Heart right ventricle (tissue), 16 donors: ENCODE measurements at regions not wholly inside any gene's neighbourhood (a gene's known extent, or its start where the extent isn't known, plus 50 kb on each side); places are given as distances from the start of the nearest gene placed in this dataset.

Experiments
- ATAC-seq, 8 donors: fragments of 200-7000 bp; cut with Tn5 transposase; one replicate each; pipeline ENCODE4 v1.9.1; 2020; ENCODE audit warnings: mild to moderate bottlenecking in 8 of 8, moderate library complexity in 8 of 8, moderate number of reproducible peaks in 1 of 8
- DNase-seq, 2 donors: peaks; one replicate each; pipeline ENCODE4 v3.0.0-alpha.2; 2020
- H3K27ac ChIP-seq, 10 donors: fragments of 200-600 bp; sonication (generic) in 2 of 10; one replicate each; pipeline versions ENCODE4 v1.5.0 to v1.8.0; 2020 to 2022; ENCODE audit warnings: mild to moderate bottlenecking in 3 of 10
- H3K27me3 ChIP-seq, 7 donors: fragments of 200-600 bp; one replicate each; pipeline ENCODE4 v1.8.0; 2021 to 2022; ENCODE audit warnings: mild to moderate bottlenecking in 2 of 7
- H3K36me3 ChIP-seq, 9 donors: fragments of 200-600 bp; sonication (generic) in 1 of 9; one replicate each; pipeline versions ENCODE4 v1.5.0 to v1.8.0; 2020 to 2022; ENCODE audit warnings: mild to moderate bottlenecking in 2 of 9
- H3K4me1 ChIP-seq, 9 donors: fragments of 200-600 bp; sonication (generic) in 1 of 9; one replicate each; pipeline versions ENCODE4 v1.5.0 to v1.8.0; 2020 to 2022; ENCODE audit warnings: mild to moderate bottlenecking in 4 of 9
- H3K4me3 ChIP-seq, 10 donors: fragments of 200-600 bp; sonication (generic) in 2 of 10; one replicate each; pipeline versions ENCODE4 v1.5.0 to v1.8.0; 2020 to 2022; ENCODE audit warnings: mild to moderate bottlenecking in 7 of 10, moderate library complexity in 2 of 10
- H3K9me3 ChIP-seq, 11 donors: fragments of 200-600 bp in 10 of 11; sonication (generic) in 2 of 11; one replicate each; pipeline versions ENCODE4 v1.5.0 to v1.8.0; 2013 to 2022; ENCODE audit warnings: mild to moderate bottlenecking in 2 of 11, control low read depth in 1 of 11, moderate library complexity in 1 of 11
- CTCF ChIP-seq, 9 donors: fragments of 200-600 bp; sonication (generic) in 2 of 9; IDR thresholded peaks; one replicate each; pipeline versions ENCODE4 v1.5.0 to v1.8.0; 2021 to 2022; ENCODE audit warnings: antibody characterized with exemption in 9 of 9, mild to moderate bottlenecking in 5 of 9, moderate library complexity in 1 of 9
- WGBS, 2 donors: extraction: QIAGEN DNeasy Blood & Tissue Kit; methylation state at CpG; one replicate each; pipeline ENCODE4 v1.1.7; 2013; ENCODE audit warnings: inconsistent platforms in 1 of 2; 5-methylcytosine and 5-hydroxymethylcytosine counted together
- intact Hi-C, 10 donors: fragments of 100-400 bp; cut with DNase I; formaldehyde crosslinking; loops; one replicate each; pipeline versions ENCODE4 v1.11.1 to v1.14.2; 2022
- donor health status: Arrhythmogenic right ventricular cardiomyopathy.
- donor health status: ischemic (EF 13 %, LVEDD 7.1; RV severe dilation, severe dysfunction).
- donor health status: healthy with polysubstance abuse.
- donor health status: DM: no; HTN: yes; CAD: no.
- donor health status: DM: no; HTN: no; CAD: no.
- donor health status: ischemic (EF 25% LVEDD 6.9; RV normal size, moderate dysfunction).
- donor health status: ischemic (EF 25% LVEDD 5.7; RV mildly dilated, moderate dysfunction).
- donor health status: healthy.
- donor health status: DM: yes; HTN: yes; CAD: no.
- donor health status: Ischemic cardiomyopathy.
- donor health status: ischemic (EF 35%, LVEDD 5.7; RV mildly dilated, moderate dysfunction).
- donor health status: nonischemic (EF 11% LVEDD 7.7; RV severe dilation, severe dysfunction).
- donor health status: DM: yes; HTN: yes; CAD: no.
- donor health status: PGD.
- donor health status: ischemic (EF 29% LVEDD 5.4; RV normal size, mild dysfunction).
- donor health status: nonischemic (EF 23%, LVEDD 6.1; RV moderate dilation, normal function).

GRCh38 chrX:142054094-142054493, 150.4 kb downstream of the MAGEC1 start:
- Histone ChIP-seq H3K4me1 (no peaks in the 10 kb centered on the region), H3K36me3 (no peaks in the 10 kb centered on the region), H3K27me3 (no peaks in the 10 kb centered on the region), H3K9me3 (peaks cover 0 to 17% (median 0%) of the 10 kb centered on the region in 11 donors), H3K4me3 (no peak overlapping the region), H3K27ac (no peak overlapping the region)
- DNase-seq (no peak), ATAC-seq (no peak)
- intact Hi-C loops, result no loop called here
- TF ChIP-seq CTCF (IDR thresholded peaks at IDR 0.05), result no peak
- 55 to 58% methylated on average over 1 of the region's 1 CpG for WGBS, 2 donors

GRCh38 chrX:142052238-142052637, 148.5 kb downstream of the MAGEC1 start:
- intact Hi-C loops, result no loop called here
- ATAC-seq (no peak), DNase-seq (no peak)
- Histone ChIP-seq H3K9me3 (no peaks in the 10 kb centered on the region), H3K27me3 (no peaks in the 10 kb centered on the region), H3K4me1 (no peaks in the 10 kb centered on the region), H3K36me3 (no peaks in the 10 kb centered on the region), H3K27ac (no peak overlapping the region), H3K4me3 (no peak overlapping the region)
- WGBS, 2 donors, result 76 to 77% methylated on average over 3 of the region's 3 CpGs
- TF ChIP-seq CTCF (IDR thresholded peaks at IDR 0.05), result no peak

- TF ChIP-seq CTCF (IDR thresholded peaks at IDR 0.05), result no peak
- no peak overlapping the region for H3K4me3 ChIP-seq
- intact Hi-C loops, result no loop called here
- H3K9me3 ChIP-seq, result no peaks in the 10 kb centered on the region
- H3K27me3 ChIP-seq, result no peaks in the 10 kb centered on the region
- H3K36me3 ChIP-seq, result no peaks in the 10 kb centered on the region
- ATAC-seq (no peak), DNase-seq (no peak)
- no peaks in the 10 kb centered on the region for H3K4me1 ChIP-seq
- no peak overlapping the region for H3K27ac ChIP-seq
- 76 to 84% methylated on average over 3 of the region's 3 CpGs for WGBS, 2 donors
Observed at GRCh38 chrX:142043196-142043595, 139.5 kb downstream of the MAGEC1 start.

GRCh38 chrX:142040906-142041305, 137.2 kb downstream of the MAGEC1 start:
- no peak for DNase-seq
- intact Hi-C loops, result no loop called here
- 88 to 93% methylated on average over 6 of the region's 6 CpGs for WGBS, 2 donors
- TF ChIP-seq CTCF (IDR thresholded peaks at IDR 0.05), result no peak
- Histone ChIP-seq H3K4me1 (no peaks in the 10 kb centered on the region), H3K36me3 (no peaks in the 10 kb centered on the region), H3K9me3 (no peaks in the 10 kb centered on the region), H3K4me3 (no peak overlapping the region), H3K27ac (no peak overlapping the region), H3K27me3 (no peaks in the 10 kb centered on the region)
- no peak for ATAC-seq

GRCh38 chrX:142036116-142036515, 132.4 kb downstream of the MAGEC1 start:
- H3K36me3 ChIP-seq, result no peaks in the 10 kb centered on the region
- no peaks in the 10 kb centered on the region for H3K27me3 ChIP-seq
- TF ChIP-seq CTCF (IDR thresholded peaks at IDR 0.05), result no peak
- no peaks in the 10 kb centered on the region for H3K4me1 ChIP-seq
- ATAC-seq (no peak), DNase-seq (no peak)
- no peak overlapping the region for H3K4me3 ChIP-seq
- H3K27ac ChIP-seq, result no peak overlapping the region
- no peaks in the 10 kb centered on the region for H3K9me3 ChIP-seq
- intact Hi-C loops, result no loop called here
